ENCODE measurements at regions not wholly inside any gene's neighbourhood (a gene's known extent, or its start where the extent isn't known, plus 50 kb on each side); places are given as distances from the start of the nearest gene placed in this dataset.

DNA sequence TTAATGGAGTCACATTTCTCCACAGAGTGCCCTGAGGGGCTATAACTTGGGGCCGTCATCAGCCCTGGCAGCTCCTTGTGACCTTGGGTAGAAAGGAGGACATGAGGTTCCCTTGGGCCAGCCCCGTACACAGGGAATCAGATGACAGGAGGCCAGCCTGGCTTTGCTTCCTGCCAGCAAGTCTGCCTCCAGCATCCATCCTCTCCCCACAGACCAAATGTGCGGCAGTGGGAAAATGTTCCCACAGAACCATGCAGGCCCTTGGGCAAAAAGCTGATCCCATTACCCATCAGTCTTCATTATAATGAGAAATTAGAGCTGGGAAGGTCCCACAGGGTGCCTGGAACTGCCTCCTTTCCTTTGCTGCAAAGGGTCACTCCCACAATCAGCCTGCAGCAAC lies 908.3 kb downstream of the GRID1 start:
- TF ChIP-seq, protein P1, sequence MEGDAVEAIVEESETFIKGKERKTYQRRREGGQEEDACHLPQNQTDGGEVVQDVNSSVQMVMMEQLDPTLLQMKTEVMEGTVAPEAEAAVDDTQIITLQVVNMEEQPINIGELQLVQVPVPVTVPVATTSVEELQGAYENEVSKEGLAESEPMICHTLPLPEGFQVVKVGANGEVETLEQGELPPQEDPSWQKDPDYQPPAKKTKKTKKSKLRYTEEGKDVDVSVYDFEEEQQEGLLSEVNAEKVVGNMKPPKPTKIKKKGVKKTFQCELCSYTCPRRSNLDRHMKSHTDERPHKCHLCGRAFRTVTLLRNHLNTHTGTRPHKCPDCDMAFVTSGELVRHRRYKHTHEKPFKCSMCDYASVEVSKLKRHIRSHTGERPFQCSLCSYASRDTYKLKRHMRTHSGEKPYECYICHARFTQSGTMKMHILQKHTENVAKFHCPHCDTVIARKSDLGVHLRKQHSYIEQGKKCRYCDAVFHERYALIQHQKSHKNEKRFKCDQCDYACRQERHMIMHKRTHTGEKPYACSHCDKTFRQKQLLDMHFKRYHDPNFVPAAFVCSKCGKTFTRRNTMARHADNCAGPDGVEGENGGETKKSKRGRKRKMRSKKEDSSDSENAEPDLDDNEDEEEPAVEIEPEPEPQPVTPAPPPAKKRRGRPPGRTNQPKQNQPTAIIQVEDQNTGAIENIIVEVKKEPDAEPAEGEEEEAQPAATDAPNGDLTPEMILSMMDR (IDR thresholded peaks at IDR 0.05) = no peak
- TF ChIP-seq ZFX (IDR thresholded peaks at IDR 0.05; ENCODE audit: borderline replicate concordance) = no peak

Data from 22Rv1 (cell line).